Mesendoderm (in vitro differentiated cells): ENCODE measurements at regions not wholly inside any gene's neighbourhood (a gene's known extent, or its start where the extent isn't known, plus 50 kb on each side); places are given as distances from the start of the nearest gene placed in this dataset.

Experiments
- DNase-seq: peaks from one replicate; pipeline ENCODE4 v3.0.0; 2013
- H2AK5ac ChIP-seq: 2 replicates; pipeline ENCODE4 v1.6.1; 2013; ENCODE audit warnings: low read length, inconsistent platforms
- H2BK120ac ChIP-seq: 2 replicates; pipeline ENCODE4 v1.6.1; 2013; ENCODE audit warnings: low read depth, mild to moderate bottlenecking, low read length, moderate library complexity, mixed read lengths
- H2BK15ac ChIP-seq: replicated peaks from 2 replicates; pipeline ENCODE4 v1.6.1; 2013; ENCODE audit warnings: low read depth, mild to moderate bottlenecking, moderate library complexity
- H2BK5ac ChIP-seq: 2 replicates; pipeline ENCODE4 v1.6.1; 2013; ENCODE audit warnings: low read length, inconsistent platforms
- H3K18ac ChIP-seq: 2 replicates; pipeline ENCODE4 v1.6.1; 2013; ENCODE audit warnings: mild to moderate bottlenecking, low read length, mixed read lengths
- H3K23ac ChIP-seq: one replicate; pipeline ENCODE4 v1.6.1; 2013; ENCODE audit warnings: low read length
- H3K27ac ChIP-seq: 2 replicates; pipeline ENCODE4 v1.5.1; 2013; ENCODE audit warnings: low read depth, mild to moderate bottlenecking, inconsistent platforms, low read length, moderate library complexity
- H3K27me3 ChIP-seq: 2 replicates; pipeline ENCODE4 v1.6.1; 2013; ENCODE audit warnings: low read length, control low read depth, mild to moderate bottlenecking, inconsistent platforms; ENCODE audit not compliant: insufficient read depth, poor library complexity
- H3K36me3 ChIP-seq: 2 replicates; pipeline ENCODE4 v1.6.1; 2013; ENCODE audit warnings: low read length, inconsistent platforms; ENCODE audit not compliant: control insufficient read depth, insufficient read depth
- H3K4ac ChIP-seq: one replicate; pipeline ENCODE4 v1.6.1; 2013; ENCODE audit warnings: low read depth, mild to moderate bottlenecking, low read length, moderate library complexity
- H3K4me1 ChIP-seq: 2 replicates; pipeline ENCODE4 v1.6.1; 2013; ENCODE audit warnings: low read depth, low read length, inconsistent platforms; ENCODE audit not compliant: control insufficient read depth
- H3K4me2 ChIP-seq: 2 replicates; pipeline ENCODE4 v1.6.1; 2013; ENCODE audit warnings: low read length
- H3K4me3 ChIP-seq: 2 replicates; pipeline ENCODE4 v1.5.1; 2013; ENCODE audit warnings: mild to moderate bottlenecking, low read length
- H3K56ac ChIP-seq: one replicate; pipeline ENCODE4 v1.6.1; 2013; ENCODE audit warnings: low read length
- H3K79me1 ChIP-seq: 2 replicates; pipeline ENCODE4 v1.6.1; 2013; ENCODE audit warnings: low read length, inconsistent platforms
- H3K79me2 ChIP-seq: 2 replicates; pipeline ENCODE4 v1.6.1; 2013; ENCODE audit warnings: mild to moderate bottlenecking, low read length; ENCODE audit not compliant: control insufficient read depth, insufficient read depth
- H3K9ac ChIP-seq: 2 replicates; pipeline ENCODE4 v1.6.1; 2013; ENCODE audit warnings: low read length, inconsistent platforms
- H4K5ac ChIP-seq: one replicate; pipeline ENCODE4 v1.6.1; 2013; ENCODE audit warnings: low read length
- H4K8ac ChIP-seq: one replicate; pipeline ENCODE4 v1.6.1; 2013; ENCODE audit warnings: low read depth, mild to moderate bottlenecking, control low read depth, low read length, moderate library complexity
- WGBS: extraction: QIAGEN DNeasy Blood & Tissue Kit; methylation state at CpG from one replicate; pipeline ENCODE4 v1.1.7; 2013; ENCODE audit warnings: low lambda C conversion rate, missing lambda C conversion rate; ENCODE audit not compliant: insufficient coverage; ENCODE audit errors: extremely low coverage; 5-methylcytosine and 5-hydroxymethylcytosine counted together

GRCh38 chr20:40329321-40329720 lies 359.7 kb downstream of the MAFB start:
- H4K5ac ChIP-seq: no peak overlapping the region
- no peaks in the 10 kb centered on the region for H3K79me2 ChIP-seq
- H3K4ac ChIP-seq: no peak overlapping the region
- no peak overlapping the region for H2BK5ac ChIP-seq
- H3K27ac ChIP-seq: no peak overlapping the region
- no peaks in the 10 kb centered on the region for H3K4me1 ChIP-seq
- no peak overlapping the region for H3K9ac ChIP-seq
- H2BK120ac ChIP-seq: no peak overlapping the region
- no peaks in the 10 kb centered on the region for H3K79me1 ChIP-seq
- no peak overlapping the region for H2BK15ac ChIP-seq
- DNase-seq: no peak
- no peak overlapping the region for H3K56ac ChIP-seq
- no CpG with 5 or more reads among the region's 2 CpGs for WGBS
- no peak overlapping the region for H3K23ac ChIP-seq
- H3K18ac ChIP-seq: no peak overlapping the region
- H3K4me3 ChIP-seq: no peak overlapping the region
- no peak overlapping the region for H3K4me2 ChIP-seq
- no peak overlapping the region for H4K8ac ChIP-seq
- H3K36me3 ChIP-seq: no peaks in the 10 kb centered on the region
- no peaks in the 10 kb centered on the region for H3K27me3 ChIP-seq
- H2AK5ac ChIP-seq: no peak overlapping the region

GRCh38 chr20:40326784-40327183 lies 362.3 kb downstream of the MAFB start:
- Histone ChIP-seq H3K9ac (no peak overlapping the region), H3K4ac (no peak overlapping the region), H3K27ac (no peak overlapping the region), H2BK5ac (no peak overlapping the region), H3K79me2 (no peaks in the 10 kb centered on the region), H3K56ac (no peak overlapping the region), H3K23ac (no peak overlapping the region), H3K27me3 (no peaks in the 10 kb centered on the region), H3K4me1 (no peaks in the 10 kb centered on the region), H4K5ac (no peak overlapping the region), H4K8ac (no peak overlapping the region), H3K4me2 (no peak overlapping the region), H3K79me1 (no peaks in the 10 kb centered on the region), H2BK15ac (no peak overlapping the region), H2AK5ac (no peak overlapping the region), H3K18ac (no peak overlapping the region), H2BK120ac (no peak overlapping the region), H3K4me3 (no peak overlapping the region), H3K36me3 (no peaks in the 10 kb centered on the region)
- DNase-seq: no peak
- no CpG with 5 or more reads among the region's 3 CpGs for WGBS

- no CpG with 5 or more reads among the region's 2 CpGs for WGBS
- Histone ChIP-seq H3K79me1 (no peaks in the 10 kb centered on the region), H3K4me1 (no peaks in the 10 kb centered on the region), H3K4me2 (no peak overlapping the region), H3K18ac (no peak overlapping the region), H3K56ac (no peak overlapping the region), H3K4ac (no peak overlapping the region), H2BK120ac (no peak overlapping the region), H2BK5ac (no peak overlapping the region), H4K8ac (no peak overlapping the region), H2BK15ac (no peak overlapping the region), H3K27ac (no peak overlapping the region), H3K36me3 (no peaks in the 10 kb centered on the region), H2AK5ac (no peak overlapping the region), H4K5ac (no peak overlapping the region), H3K79me2 (no peaks in the 10 kb centered on the region), H3K27me3 (no peaks in the 10 kb centered on the region), H3K4me3 (no peak overlapping the region), H3K9ac (no peak overlapping the region), H3K23ac (no peak overlapping the region)
- no peak for DNase-seq
Measured at GRCh38 chr20:40325006-40325568, 363.9 kb downstream of the MAFB start.

- Histone ChIP-seq H3K4ac (no peak overlapping the region), H2BK15ac (no peak overlapping the region), H3K27me3 (no peaks in the 10 kb centered on the region), H2AK5ac (no peak overlapping the region), H3K27ac (no peak overlapping the region), H4K8ac (no peak overlapping the region), H3K79me1 (no peaks in the 10 kb centered on the region), H3K4me3 (no peak overlapping the region), H3K4me1 (no peaks in the 10 kb centered on the region), H3K23ac (no peak overlapping the region), H2BK5ac (no peak overlapping the region), H3K56ac (no peak overlapping the region), H3K36me3 (no peaks in the 10 kb centered on the region), H2BK120ac (no peak overlapping the region), H3K18ac (no peak overlapping the region), H3K79me2 (no peaks in the 10 kb centered on the region), H4K5ac (no peak overlapping the region), H3K9ac (no peak overlapping the region), H3K4me2 (no peak overlapping the region)
- no CpG with 5 or more reads among the region's 5 CpGs for WGBS
- DNase-seq: no peak
Measured at GRCh38 chr20:40323361-40323794, 365.7 kb downstream of the MAFB start.

- no peaks in the 10 kb centered on the region for H3K36me3 ChIP-seq
- no peak overlapping the region for H3K56ac ChIP-seq
- no peak overlapping the region for H4K8ac ChIP-seq
- H2AK5ac ChIP-seq: no peak overlapping the region
- no peak overlapping the region for H2BK5ac ChIP-seq
- H3K27ac ChIP-seq: no peak overlapping the region
- no peaks in the 10 kb centered on the region for H3K79me1 ChIP-seq
- no peak overlapping the region for H3K4me2 ChIP-seq
- H3K79me2 ChIP-seq: no peaks in the 10 kb centered on the region
- H3K4ac ChIP-seq: no peak overlapping the region
- no peak overlapping the region for H3K23ac ChIP-seq
- H3K18ac ChIP-seq: no peak overlapping the region
- H3K9ac ChIP-seq: no peak overlapping the region
- H2BK15ac ChIP-seq: no peak overlapping the region
- no peak for DNase-seq
- no peak overlapping the region for H4K5ac ChIP-seq
- H3K4me1 ChIP-seq: no peaks in the 10 kb centered on the region
- no peak overlapping the region for H2BK120ac ChIP-seq
- no peak overlapping the region for H3K4me3 ChIP-seq
- no peaks in the 10 kb centered on the region for H3K27me3 ChIP-seq
- no CpG with 5 or more reads among the region's 1 CpG for WGBS
Measured at GRCh38 chr20:40322941-40323340, 366.1 kb downstream of the MAFB start.

- H3K4ac ChIP-seq: no peak overlapping the region
- H3K4me2 ChIP-seq: no peak overlapping the region
- H4K5ac ChIP-seq: no peak overlapping the region
- H3K4me3 ChIP-seq: no peak overlapping the region
- no peak overlapping the region for H4K8ac ChIP-seq
- no peaks in the 10 kb centered on the region for H3K36me3 ChIP-seq
- no peak overlapping the region for H2BK120ac ChIP-seq
- H3K23ac ChIP-seq: no peak overlapping the region
- H2BK15ac ChIP-seq: no peak overlapping the region
- no peak for DNase-seq
- H3K18ac ChIP-seq: no peak overlapping the region
- no CpG with 5 or more reads among the region's 7 CpGs for WGBS
- H3K4me1 ChIP-seq: no peaks in the 10 kb centered on the region
- H3K27me3 ChIP-seq: no peaks in the 10 kb centered on the region
- no peak overlapping the region for H3K27ac ChIP-seq
- no peaks in the 10 kb centered on the region for H3K79me1 ChIP-seq
- H3K79me2 ChIP-seq: no peaks in the 10 kb centered on the region
- no peak overlapping the region for H2AK5ac ChIP-seq
- H3K56ac ChIP-seq: no peak overlapping the region
- no peak overlapping the region for H2BK5ac ChIP-seq
- no peak overlapping the region for H3K9ac ChIP-seq
Measured at GRCh38 chr20:40320517-40321011, 368.5 kb downstream of the MAFB start.
